Esophagus muscularis mucosa (tissue), 4 donors: ENCODE measurements at regions not wholly inside any gene's neighbourhood (a gene's known extent, or its start where the extent isn't known, plus 50 kb on each side); places are given as distances from the start of the nearest gene placed in this dataset.

Experiments
- DNase-seq: peaks from one replicate; pipeline ENCODE4 v3.0.0-alpha.2; 2017; ENCODE audit errors: extremely low spot score
- H3K27ac ChIP-seq, 4 donors: fragments of 200-600 bp; sonication (generic); replicated peaks in 1 of 4; 1 replicate in 3 of 4; 2 replicates in 1 of 4; pipeline ENCODE4 v1.5.1; 2016 to 2019; ENCODE audit warnings: mild to moderate bottlenecking in 1 of 4
- H3K27me3 ChIP-seq, 4 donors: fragments of 200-600 bp; sonication (generic); one replicate each; pipeline versions ENCODE4 v1.5.1 to v1.6.0; 2016 to 2019
- H3K36me3 ChIP-seq, 4 donors: fragments of 200-600 bp; sonication (generic); one replicate each; pipeline ENCODE4 v1.5.1; 2016 to 2019
- H3K4me1 ChIP-seq, 4 donors: fragments of 200-600 bp; sonication (generic); one replicate each; pipeline ENCODE4 v1.5.1; 2016 to 2019
- H3K4me3 ChIP-seq, 4 donors: fragments of 200-600 bp; sonication (generic); 1 replicate in 2 of 4; 2 replicates in 2 of 4; pipeline ENCODE4 v1.5.1; 2016 to 2019; ENCODE audit warnings: mild to moderate bottlenecking in 4 of 4, moderate library complexity in 1 of 4
- H3K9me3 ChIP-seq, 4 donors: fragments of 200-600 bp; sonication (generic); 1 replicate in 3 of 4; 2 replicates in 1 of 4; pipeline ENCODE4 v1.5.1; 2016 to 2019
- EP300 ChIP-seq: sonication (generic); formaldehyde crosslinking; IDR thresholded peaks from one replicate; pipeline ENCODE4 v1.6.1; 2017; ENCODE audit warnings: antibody characterized with exemption
- POLR2A ChIP-seq: fragments of 450-650 bp; IDR thresholded peaks from one replicate; pipeline ENCODE4 v1.6.1; 2017; ENCODE audit warnings: antibody characterized with exemption, moderate library complexity, mild to moderate bottlenecking, low read depth
- POLR2AphosphoS5 ChIP-seq, 2 donors: sonication (generic); formaldehyde crosslinking; IDR thresholded peaks; one replicate each; pipeline ENCODE4 v1.6.1; 2017; ENCODE audit warnings: antibody characterized with exemption in 2 of 2
- WGBS: methylation state at CpG from one replicate; pipeline ENCODE4 v1.1.5; 2018; 5-methylcytosine and 5-hydroxymethylcytosine counted together
- intact Hi-C: fragments of 100-400 bp; cut with DNase I; formaldehyde crosslinking; loops from one replicate; pipeline ENCODE4 v1.15.1; 2023
- TF ChIP-seq, protein P1 (sequence below), 3 experiments: fragments of 200-600 bp in 2 of 3; fragments of 450-650 bp in 1 of 3; sonication (generic) in 2 of 3; IDR thresholded peaks; one replicate each; pipeline ENCODE4 v1.5.1; 2017 to 2019; ENCODE audit warnings: antibody characterized with exemption in 3 of 3, mild to moderate bottlenecking in 2 of 3, moderate library complexity in 1 of 3

DNA sequence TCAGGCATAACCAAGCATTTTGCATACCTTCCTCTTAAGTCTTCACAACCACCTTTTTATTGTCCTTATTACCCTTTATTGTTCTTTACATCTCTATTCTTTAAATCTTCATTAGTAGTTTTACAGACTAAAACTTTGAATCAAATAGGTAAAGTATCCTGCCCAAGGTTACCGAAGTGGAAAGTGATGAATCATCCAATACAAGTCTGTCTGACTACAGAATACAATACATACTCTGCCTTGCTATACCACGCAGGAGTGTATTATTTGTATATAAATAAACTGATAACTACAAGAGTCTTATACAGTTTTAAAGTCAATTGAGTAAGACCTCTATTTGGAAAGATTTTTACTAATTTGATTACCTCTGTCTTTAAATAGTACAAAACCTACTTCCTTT, 196.0 kb downstream of the ZEB2 start:
- intact Hi-C loops: no loop called here
- Histone ChIP-seq H3K27me3 (no peaks in the 10 kb centered on the region), H3K4me1 (peaks cover 0 to 4% (median 0%) of the 10 kb centered on the region in 4 donors), H3K27ac (no peak overlapping the region), H3K9me3 (no peaks in the 10 kb centered on the region), H3K4me3 (no peak overlapping the region), H3K36me3 (no peaks in the 10 kb centered on the region)
- TF ChIP-seq EP300 (no peak), POLR2A (no peak), POLR2AphosphoS5 (IDR thresholded peaks at IDR 0.05) (no peak)
- TF ChIP-seq, protein P1, sequence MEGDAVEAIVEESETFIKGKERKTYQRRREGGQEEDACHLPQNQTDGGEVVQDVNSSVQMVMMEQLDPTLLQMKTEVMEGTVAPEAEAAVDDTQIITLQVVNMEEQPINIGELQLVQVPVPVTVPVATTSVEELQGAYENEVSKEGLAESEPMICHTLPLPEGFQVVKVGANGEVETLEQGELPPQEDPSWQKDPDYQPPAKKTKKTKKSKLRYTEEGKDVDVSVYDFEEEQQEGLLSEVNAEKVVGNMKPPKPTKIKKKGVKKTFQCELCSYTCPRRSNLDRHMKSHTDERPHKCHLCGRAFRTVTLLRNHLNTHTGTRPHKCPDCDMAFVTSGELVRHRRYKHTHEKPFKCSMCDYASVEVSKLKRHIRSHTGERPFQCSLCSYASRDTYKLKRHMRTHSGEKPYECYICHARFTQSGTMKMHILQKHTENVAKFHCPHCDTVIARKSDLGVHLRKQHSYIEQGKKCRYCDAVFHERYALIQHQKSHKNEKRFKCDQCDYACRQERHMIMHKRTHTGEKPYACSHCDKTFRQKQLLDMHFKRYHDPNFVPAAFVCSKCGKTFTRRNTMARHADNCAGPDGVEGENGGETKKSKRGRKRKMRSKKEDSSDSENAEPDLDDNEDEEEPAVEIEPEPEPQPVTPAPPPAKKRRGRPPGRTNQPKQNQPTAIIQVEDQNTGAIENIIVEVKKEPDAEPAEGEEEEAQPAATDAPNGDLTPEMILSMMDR (IDR thresholded peaks at IDR 0.05): no peak
- DNase-seq: no peak
- 91% methylated on average over 2 of the region's 2 CpGs for WGBS

DNA sequence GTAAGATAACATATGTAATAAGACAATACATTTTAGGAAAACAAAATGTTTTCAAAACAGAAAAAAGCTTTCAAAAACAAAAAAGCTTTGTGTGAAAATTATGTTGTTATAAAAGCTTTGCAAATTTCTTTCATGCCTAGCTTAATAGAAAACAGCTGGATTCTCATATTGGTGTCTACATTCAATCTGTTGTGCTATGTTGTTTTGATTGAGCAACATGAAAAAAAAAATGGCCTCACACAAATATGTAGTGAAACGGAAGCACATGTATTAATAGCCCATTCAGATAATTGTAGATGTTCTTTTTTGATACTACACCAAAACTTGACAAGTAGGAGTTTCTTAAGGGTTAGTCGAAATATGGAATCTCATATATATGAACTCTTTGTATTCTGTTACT, 197.5 kb downstream of the ZEB2 start:
- no peak overlapping the region for H3K27ac ChIP-seq
- WGBS: 73% methylated on average over 2 of the region's 2 CpGs
- DNase-seq: no peak
- H3K27me3 ChIP-seq: no peaks in the 10 kb centered on the region
- intact Hi-C loops: no loop called here
- H3K9me3 ChIP-seq: no peaks in the 10 kb centered on the region
- no peak overlapping the region for H3K4me3 ChIP-seq
- peaks cover 0 to 4% (median 0%) of the 10 kb centered on the region in 4 donors for H3K4me1 ChIP-seq
- TF ChIP-seq, protein P1 (IDR thresholded peaks at IDR 0.05): no peak
- TF ChIP-seq EP300 (no peak), POLR2A (no peak), POLR2AphosphoS5 (IDR thresholded peaks at IDR 0.05) (no peak)
- H3K36me3 ChIP-seq: no peaks in the 10 kb centered on the region

DNA sequence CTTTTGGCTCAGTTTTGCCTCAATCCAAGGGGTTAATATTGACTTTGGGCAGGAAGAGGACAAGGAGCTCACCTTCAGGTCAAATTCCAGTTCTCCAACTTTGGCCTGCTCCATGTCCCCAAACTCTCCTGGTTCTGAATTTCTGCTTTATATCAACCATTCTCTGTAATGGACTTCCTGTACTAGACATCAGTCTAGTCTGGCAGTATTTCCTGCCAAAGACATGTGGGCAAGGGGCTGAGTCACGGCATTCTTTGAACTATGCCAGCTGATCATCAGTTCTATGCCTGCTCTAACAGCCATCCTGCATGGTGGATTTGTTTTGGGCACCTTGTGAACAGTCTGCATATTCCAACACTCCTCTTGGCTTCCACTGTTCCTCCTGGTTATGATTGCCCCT, 199.4 kb downstream of the ZEB2 start:
- H3K4me3 ChIP-seq: no peak overlapping the region
- H3K36me3 ChIP-seq: no peaks in the 10 kb centered on the region
- H3K27me3 ChIP-seq: no peaks in the 10 kb centered on the region
- 79% methylated on average over 1 of the region's 1 CpG for WGBS
- peaks cover 0 to 4% (median 0%) of the 10 kb centered on the region in 4 donors for H3K4me1 ChIP-seq
- DNase-seq: no peak
- no peak overlapping the region for H3K27ac ChIP-seq
- H3K9me3 ChIP-seq: no peaks in the 10 kb centered on the region
- intact Hi-C loops: no loop called here
- TF ChIP-seq, protein P1 (IDR thresholded peaks at IDR 0.05): no peak
- no peak for TF ChIP-seq EP300
- no peak for TF ChIP-seq POLR2AphosphoS5 (IDR thresholded peaks at IDR 0.05)
- no peak for TF ChIP-seq POLR2A

DNA sequence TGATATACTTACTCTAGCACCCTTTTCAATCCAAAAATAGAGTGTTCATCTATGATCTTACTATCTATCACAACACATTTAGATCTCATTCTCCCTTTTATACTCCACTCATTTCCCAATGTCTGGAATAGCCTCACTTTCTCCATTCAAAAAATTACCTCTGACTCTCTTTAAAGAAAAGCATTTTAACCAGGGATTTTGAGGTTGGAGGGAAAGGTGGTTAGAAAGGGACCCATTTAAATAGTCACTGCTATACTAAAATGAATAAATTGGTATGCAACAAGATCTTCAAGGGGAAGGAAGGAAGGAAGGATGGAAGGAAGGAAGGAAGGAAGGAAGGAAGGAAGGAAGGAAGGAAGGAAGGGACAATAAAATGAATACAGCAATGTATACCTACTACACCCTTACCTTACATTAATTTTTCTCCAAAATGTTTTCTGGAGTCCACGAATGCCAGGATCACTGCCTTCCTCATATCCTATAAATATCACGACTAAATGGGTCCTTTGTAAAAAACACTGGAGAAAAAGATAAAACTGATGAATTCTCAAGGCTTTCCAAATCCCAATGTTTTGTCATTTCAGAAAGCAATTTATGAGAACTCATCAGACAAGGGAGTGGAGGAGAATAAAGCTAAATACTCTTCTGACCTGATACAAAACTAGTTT, 202.7 kb downstream of the ZEB2 start:
- H3K9me3 ChIP-seq: peaks cover 0 to 4% (median 0%) of the 10 kb centered on the region in 4 donors
- H3K36me3 ChIP-seq: no peaks in the 10 kb centered on the region
- intact Hi-C loops: no loop called here
- TF ChIP-seq POLR2A (no peak), POLR2AphosphoS5 (IDR thresholded peaks at IDR 0.05) (no peak), EP300 (no peak)
- TF ChIP-seq, protein P1 (IDR thresholded peaks at IDR 0.05): no peak
- H3K4me3 ChIP-seq: no peak overlapping the region
- peaks cover 0 to 4% (median 0%) of the 10 kb centered on the region in 4 donors for H3K4me1 ChIP-seq
- H3K27me3 ChIP-seq: no peaks in the 10 kb centered on the region
- 94% methylated on average over 2 of the region's 2 CpGs for WGBS
- no peak overlapping the region for H3K27ac ChIP-seq
- no peak for DNase-seq
